GM13976 (cell line): ENCODE measurements at regions not wholly inside any gene's neighbourhood (a gene's known extent, or its start where the extent isn't known, plus 50 kb on each side); places are given as distances from the start of the nearest gene placed in this dataset.

ENCODE experiments used
- DNase-seq: peaks from one replicate; pipeline ENCODE4 v3.0.0; 2012; ENCODE audit warnings: low spot score
- in situ Hi-C: fragments of 300-500 bp; cut with MboI; formaldehyde crosslinking; loops from one replicate; pipeline ENCODE4 v1.12.0; 2022; ENCODE audit warnings: low sequenced_read_pairs, mixed read lengths, inconsistent platforms; ENCODE audit not compliant: unreplicated experiment
- TF ChIP-seq, protein P1 (sequence below): IDR thresholded peaks from 2 replicates; pipeline ENCODE4 v1.5.1; 2012; ENCODE audit warnings: borderline replicate concordance, mild to moderate bottlenecking; ENCODE audit not compliant: insufficient read depth; ENCODE audit errors: extremely low read depth, missing control alignments, control extremely low read depth

DNA sequence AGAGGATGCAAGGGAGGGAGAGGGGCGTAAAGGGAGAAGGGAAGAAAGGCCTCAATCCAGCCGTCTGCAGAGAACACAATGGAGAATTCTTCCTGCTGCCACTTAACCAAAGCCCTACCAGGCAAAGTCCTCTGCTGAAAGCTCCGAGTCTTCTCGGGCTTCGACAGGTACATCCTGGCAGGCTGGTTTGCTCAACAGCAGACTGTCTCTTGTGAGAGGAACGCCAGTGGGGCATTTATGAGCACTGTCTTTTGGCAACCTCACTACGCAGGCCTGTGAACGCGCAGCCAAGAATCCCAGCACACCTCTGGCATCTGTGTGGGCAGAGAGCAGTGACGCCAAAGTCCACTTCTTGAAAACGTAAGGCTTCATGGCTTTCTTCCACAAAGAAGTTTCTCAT, 207.5 kb upstream of the FAM9B start:
- TF ChIP-seq, protein P1, sequence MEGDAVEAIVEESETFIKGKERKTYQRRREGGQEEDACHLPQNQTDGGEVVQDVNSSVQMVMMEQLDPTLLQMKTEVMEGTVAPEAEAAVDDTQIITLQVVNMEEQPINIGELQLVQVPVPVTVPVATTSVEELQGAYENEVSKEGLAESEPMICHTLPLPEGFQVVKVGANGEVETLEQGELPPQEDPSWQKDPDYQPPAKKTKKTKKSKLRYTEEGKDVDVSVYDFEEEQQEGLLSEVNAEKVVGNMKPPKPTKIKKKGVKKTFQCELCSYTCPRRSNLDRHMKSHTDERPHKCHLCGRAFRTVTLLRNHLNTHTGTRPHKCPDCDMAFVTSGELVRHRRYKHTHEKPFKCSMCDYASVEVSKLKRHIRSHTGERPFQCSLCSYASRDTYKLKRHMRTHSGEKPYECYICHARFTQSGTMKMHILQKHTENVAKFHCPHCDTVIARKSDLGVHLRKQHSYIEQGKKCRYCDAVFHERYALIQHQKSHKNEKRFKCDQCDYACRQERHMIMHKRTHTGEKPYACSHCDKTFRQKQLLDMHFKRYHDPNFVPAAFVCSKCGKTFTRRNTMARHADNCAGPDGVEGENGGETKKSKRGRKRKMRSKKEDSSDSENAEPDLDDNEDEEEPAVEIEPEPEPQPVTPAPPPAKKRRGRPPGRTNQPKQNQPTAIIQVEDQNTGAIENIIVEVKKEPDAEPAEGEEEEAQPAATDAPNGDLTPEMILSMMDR = no peak
- in situ Hi-C loops = no loop called here
- DNase-seq = no peak

DNA sequence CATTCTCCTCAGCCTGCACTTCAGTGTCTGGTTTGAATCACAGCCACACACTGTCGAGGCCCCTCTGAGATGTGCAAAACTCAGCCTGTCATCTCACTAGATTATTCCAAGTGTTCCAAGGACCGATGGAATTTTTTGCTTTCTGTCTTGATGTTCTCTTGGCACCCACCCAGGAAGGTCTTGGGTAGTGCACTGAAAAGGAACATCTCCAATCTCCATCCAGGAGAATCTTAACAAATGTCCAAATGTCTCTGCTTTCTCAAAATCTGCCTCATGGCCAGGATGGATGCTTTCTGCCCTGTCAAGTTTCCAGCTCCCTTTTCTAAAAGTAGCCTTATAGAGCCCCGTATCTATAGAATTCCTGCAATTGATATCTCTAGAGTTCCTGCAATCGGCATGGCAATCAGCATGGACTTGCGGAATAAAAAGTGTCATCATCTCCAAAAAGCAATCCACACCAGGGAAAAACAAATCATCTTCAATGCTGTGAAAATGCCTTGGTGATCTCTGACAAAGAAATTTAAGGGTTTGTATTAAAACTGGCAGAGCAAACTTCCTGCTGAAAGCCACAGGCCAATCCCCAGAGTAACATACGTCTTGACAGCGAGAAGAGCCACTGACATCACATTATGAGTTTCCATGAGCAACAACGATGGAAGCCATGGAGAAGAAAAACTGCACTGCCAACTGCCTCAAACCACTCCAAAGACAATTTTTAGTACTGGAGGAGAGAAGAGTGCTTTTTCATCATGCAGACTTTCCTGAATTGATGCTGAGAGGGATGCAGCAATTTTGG, 215.3 kb upstream of the FAM9B start:
- DNase-seq = no peak
- in situ Hi-C loops = no loop called here
- TF ChIP-seq, protein P1 = no peak

DNA sequence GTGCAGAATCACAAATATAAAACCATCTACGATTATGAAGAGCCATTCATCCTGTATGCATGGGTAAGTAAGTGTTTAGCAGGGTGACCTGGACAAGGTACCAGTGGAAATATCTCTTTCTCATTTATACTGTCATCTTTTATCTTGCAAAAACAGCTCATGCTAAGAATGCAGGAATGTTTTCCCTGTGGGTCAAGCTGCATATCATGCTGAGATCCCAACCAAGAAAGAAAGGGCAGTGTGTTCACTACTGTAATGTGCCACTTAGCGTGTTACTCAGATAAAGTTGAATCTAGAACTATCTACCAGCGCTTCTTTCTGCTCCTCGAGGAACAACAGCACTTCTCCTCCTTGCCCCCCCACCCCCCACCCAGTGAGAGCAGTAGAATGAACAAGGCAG, 212.7 kb upstream of the TBL1X start:
- TF ChIP-seq, protein P1 = no peak
- in situ Hi-C loops = no loop called here
- no peak for DNase-seq

DNA sequence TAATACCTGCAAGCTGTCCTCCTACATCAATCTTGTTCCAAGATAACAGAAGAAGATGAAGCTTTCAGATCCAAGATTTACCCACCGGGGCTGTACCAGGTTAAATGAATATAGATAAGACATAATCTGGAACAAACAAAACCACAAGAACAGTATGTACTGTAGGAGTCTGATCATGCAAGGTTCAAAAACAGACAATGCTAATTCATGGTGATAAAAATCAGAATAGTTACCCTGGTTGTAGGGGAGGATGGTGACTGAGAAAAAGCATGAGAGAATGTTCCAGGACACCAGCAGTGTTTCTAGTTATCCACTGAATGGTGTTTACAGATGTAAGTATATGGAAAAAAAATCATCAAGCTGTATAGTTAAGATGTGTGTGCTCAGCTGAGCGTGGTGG, 211.6 kb upstream of the TBL1X start:
- DNase-seq = no peak
- in situ Hi-C loops = no loop called here
- TF ChIP-seq, protein P1 = no peak

DNA sequence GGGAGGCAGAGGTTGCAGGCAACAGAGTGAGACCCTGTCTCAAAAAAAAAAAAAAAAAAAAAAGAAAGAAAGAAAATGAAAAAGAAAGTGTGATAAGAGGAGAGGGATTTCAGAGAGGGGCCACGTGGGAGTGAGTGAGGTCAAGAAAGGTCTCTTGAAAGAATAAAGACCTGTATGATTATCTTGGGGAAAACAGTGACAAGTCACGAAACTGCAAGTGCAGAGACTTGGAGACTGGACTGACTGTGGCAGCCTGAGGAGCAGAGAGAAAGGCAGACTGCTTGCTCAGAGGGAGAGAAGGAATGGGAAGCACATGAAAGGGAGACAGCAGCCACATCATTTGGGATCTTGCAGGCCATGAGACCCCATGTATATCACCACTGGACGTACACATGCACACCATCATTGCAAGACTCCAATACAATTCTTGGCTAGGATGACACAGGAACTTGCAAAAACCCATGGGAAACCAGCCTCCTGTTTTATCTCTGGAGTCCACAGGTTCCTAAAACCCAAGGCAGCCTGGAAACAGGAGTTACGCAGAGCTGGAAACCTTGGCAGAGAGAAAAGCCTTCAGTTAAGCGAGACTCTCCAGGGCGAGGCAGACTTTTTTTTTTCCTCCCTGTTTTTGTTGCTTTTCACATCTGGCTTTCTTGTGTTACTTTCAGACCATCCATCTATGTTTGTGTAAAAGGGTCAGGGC, 207.0 kb upstream of the TBL1X start:
- TF ChIP-seq, protein P1 = no peak
- no peak for DNase-seq
- in situ Hi-C loops = no loop called here

DNA sequence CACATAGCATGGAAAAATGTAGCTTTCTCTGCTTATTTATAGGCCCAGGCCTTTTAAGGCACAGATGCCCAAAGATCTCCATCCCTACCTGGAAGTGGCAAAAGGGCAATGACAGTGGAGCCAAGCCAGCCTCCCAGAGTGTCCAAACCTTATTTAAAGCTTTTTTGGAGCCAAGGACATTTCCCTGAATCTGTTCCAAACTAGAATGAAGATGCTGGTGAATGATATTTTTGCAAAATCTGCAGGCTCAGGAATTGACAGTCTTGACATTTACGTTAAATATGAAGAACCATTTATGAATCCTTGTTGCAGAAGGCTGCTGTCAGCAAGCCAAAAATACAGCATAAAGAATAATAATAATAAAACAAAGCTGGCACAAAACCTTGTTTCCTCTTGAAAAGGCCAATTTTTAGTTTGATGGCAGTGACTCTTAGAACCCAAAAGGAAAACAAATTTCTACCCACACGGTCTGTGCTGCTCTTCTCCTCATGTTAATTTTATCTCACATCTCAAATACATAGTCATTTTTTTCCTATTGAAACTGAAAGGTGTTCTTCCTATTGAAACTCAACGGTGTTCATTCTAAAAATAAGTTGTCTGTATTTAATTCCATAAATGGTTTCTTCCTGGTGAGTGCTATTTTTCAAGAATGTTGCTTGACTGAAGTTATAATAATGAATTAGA, 206.3 kb upstream of the TBL1X start:
- TF ChIP-seq, protein P1 = no peak
- in situ Hi-C loops = no loop called here
- DNase-seq = no peak
